ENCODE measurements at regions not wholly inside any gene's neighbourhood (a gene's known extent, or its start where the extent isn't known, plus 50 kb on each side); places are given as distances from the start of the nearest gene placed in this dataset.

DNA sequence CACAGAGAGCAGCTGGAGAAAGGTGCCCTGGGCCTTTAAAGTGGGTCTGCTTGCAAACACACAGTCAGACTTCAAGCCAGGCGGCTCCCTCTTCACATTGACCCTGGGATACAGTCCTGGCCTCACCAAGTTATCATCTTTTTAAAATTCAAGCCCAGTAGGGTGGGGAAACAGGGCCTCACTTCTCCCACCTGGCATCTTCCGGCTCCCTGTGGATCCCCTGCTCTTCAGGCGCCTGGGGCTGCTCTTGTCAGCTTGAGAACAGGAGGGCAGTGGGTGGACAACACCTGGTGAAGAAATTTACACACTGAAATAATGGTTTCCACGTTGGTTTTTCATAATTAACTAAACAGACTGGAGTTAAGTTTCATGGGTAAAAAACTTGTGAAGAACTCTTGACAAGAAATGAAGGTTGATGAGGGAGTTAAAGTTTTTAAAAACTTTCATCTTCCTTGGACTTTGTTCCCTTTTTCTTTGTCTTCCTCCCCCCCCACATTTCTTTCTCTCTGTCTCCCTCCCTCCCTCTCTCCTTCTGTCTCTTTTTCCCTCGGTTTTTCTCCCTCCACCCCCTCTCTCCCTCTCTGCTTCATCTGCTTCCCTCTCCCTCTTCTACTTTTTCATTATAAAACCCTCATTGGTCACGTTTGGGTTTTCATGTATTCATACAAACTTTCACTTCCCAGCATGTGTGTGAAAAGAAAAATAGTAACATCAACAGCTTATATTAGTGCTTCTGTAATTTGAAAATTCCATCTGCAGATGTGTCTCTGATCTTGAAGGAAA is 219.6 kb downstream of the DMRT2 start:
- DNase-seq, result no peak

DNA sequence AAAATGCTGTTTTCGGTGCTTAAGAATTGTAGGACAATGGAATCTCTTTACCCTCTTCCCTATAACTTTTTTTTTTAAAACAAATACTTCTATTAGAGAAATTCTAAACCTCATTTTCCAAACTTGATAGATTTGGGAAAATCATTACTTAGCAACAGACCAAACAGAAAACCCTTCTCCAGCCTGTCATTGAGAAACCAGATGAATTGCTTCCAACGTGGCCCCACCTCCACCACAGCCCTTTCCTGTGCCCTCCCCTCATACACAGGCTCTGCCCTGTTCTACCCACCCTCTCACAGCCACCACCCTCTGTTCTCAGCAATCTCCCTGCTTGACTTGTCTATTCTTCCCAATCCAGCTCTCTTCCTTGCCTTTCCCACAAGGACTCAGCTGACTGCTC is 221.2 kb downstream of the DMRT2 start:
- DNase-seq, result no peak

DNA sequence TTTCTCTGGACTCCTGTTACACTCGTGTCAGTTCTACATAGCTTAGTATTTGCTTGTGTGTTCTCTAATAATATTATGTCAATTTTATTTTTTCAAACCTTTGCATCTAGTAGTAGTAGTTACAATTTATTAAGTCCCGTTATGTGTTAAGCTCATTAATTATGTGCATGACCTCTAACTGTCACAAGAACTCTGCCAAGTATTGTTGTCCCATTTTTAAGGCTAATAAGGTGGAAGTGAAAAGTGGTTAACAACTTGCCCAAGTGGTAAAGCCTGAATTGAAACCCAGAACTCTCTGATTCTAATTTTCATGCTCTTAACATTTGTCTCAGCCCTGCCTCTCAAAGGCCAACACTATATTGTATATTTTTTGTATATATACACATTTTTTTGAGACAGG is 221.6 kb downstream of the DMRT2 start:
- DNase-seq, result no peak

DNA sequence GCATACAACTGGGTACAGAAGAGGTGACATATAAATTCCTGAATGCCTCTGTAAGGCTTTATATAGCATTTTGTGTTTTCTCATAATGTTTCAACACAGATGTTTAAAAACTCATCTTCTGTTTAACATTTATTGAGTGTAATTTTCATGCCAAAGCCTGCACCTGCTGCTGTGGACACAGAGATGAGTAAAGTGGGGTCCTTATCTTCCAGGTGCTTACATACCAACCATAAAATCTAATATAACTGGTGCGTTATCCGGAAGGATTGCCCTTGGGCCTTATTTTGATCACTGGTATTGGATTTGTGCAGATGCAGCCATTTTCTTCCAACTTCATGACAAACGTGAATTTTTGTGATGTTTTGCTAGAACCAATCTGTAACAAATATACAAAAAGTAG is 222.3 kb downstream of the DMRT2 start:
- no peak for DNase-seq

DNA sequence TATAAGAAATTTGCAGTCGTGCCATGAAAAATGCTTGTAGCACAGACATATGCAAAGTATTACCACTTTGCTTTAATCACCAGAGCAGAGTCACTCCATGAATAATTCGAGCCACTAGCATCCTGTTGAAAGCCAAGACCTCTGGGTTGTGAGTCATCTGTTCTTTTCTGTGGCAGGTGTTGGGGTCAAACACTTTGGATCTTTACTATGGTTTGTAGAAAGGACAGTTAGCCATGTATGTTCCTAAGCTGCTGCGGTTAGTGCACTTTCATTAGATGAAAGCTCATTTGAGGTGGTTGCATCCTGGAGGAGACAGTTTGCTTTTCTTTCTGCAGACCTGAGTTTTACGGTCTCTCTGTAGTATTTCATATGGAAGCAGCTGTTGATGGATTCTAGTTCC is 223.7 kb downstream of the DMRT2 start:
- no peak for DNase-seq

DNA sequence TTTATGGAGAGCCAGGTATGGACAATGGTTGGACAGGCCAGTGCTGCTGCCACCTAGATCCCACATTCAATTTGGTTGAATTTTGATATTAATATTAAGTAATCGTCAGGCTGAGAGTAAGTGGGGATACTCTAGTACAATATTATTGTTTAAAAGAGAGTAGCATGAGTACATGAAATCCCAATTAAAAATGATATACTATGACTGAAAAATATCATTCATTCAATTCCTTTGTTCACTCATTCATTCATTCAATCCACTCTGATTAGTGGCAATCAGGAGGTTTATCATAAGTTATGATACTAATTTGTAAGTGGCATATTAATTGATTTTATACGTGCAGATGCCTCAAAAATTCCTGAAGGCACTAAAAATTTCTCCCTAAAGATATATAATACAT is 224.2 kb downstream of the DMRT2 start:
- DNase-seq, result no peak

DNA sequence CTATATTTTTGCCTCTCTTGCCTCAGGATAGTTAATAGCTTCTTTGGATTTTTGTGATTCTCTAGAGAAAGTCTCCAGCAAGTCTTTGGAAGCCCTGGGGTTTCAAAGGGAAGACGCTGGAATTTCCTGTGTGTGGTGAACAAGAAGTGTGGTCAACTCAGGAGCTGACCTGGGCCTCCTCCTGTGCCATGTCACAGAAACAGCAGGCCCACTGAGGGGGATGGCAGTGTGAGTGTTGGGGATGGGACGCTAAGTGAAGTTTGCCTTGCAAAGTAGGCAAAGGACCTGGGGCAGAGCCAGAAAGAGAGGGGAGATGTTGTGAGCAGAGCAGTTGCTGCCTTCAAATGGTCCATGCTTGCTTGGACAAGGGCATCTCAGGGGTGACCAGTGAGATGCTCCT is 226.3 kb downstream of the DMRT2 start:
- no peak for DNase-seq

DNA sequence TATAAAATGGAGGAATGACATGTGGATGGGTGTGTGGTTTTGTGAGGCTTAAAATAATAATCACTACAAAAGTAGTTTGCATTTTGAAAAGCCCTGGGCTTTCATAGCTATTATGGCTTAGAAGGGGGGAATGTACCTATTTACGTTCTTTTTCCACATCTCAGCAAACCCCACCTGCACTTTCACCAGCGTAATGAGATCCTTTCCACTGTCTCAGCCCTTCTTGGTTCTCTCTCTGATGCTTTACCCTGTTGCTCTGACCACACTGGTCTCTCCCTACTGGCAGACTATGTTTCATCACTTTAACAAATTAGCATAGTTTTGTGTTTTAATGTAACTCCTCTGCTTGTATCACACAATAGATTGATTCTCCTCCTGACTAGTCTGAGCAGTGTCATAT is 234.6 kb downstream of the DMRT2 start:
- DNase-seq, result no peak

DNA sequence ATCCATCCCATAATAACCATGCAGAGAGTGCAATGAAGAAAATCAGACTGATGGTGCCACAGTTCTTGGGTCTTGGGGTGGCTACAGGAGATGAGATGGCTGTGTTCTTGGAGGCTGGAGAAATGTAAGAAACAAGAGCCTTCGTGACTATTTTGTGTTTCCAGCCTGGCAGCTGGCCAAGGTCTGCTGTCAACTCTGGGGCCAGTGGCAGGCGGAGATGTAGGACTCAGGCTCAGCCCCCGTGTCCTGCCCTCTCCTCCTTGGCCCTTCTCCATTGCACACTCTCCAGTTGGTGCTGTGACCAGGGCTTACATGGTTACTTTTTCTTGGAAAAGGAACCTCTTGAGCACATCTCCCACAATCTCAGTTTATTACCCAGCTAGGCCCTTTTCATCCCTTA is 235.4 kb downstream of the DMRT2 start:
- no peak for DNase-seq

DNA sequence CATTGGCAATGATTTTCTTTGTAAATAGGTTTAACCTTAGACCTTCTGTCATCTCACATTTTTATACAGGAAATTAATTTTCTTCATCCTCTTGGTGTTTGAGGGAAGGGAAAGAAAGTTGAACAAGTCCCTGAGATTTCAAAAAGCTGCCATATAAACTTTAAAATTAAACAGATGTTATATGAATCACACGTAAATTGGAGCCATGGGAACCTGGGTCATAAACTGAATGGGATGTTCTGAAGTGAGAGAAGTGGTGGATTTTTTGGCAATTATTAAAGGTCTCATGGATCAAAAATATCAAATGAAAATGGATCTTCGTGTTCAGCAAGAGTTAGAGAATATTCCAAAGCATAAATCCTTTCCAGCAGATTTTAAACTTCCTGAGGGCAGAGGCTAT is 242.2 kb downstream of the DMRT2 start:
- DNase-seq, result no peak

DNA sequence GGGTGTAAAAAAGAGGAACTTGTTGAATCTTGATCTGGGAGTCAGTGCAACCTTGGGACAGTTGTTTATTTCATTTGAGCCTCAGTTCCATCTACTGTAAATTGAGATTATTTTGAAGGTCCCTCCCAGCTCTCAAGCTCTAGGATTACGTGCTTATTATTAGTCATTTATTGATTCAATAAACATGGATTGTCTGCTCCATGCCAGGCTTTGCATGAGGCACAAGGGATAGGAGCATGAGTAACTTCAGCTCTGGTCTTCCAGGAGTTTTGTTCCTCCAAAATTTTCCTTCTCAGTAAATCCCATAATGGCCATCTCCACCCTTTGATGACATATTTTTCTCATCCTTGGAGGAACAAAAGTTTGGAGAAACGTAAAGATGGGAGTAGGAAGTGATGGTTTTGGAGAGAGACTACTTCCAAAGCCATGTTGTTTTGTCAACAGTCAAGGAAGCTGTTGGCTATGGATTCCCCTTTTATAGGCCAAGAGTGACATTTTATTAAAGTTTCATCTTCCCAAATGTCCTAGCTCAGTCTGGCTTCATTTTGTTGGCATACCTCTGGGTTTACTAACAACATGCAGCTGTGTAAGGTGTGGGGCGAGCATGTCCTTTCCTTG is 244.6 kb downstream of the DMRT2 start:
- DNase-seq, result no peak

DNA sequence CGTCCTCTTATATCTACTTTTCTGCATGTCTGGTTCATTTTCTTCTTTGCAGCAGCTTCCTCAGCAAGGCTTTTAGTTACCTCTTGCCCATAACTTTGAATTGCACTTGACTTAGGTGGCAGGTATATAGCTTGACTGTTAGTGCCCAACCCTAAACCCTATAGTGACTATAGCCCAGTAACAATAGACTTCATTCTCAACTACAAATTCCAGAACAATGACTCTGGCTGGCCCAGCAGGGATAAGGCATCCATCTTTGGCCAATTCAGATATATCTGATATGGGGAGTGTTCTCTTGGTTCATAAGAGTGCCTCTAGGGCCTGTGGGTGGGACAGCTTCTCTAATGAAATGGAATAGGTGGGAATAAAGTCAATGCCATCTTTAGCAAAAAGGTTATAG is 246.2 kb downstream of the DMRT2 start:
- no peak for DNase-seq

DNA sequence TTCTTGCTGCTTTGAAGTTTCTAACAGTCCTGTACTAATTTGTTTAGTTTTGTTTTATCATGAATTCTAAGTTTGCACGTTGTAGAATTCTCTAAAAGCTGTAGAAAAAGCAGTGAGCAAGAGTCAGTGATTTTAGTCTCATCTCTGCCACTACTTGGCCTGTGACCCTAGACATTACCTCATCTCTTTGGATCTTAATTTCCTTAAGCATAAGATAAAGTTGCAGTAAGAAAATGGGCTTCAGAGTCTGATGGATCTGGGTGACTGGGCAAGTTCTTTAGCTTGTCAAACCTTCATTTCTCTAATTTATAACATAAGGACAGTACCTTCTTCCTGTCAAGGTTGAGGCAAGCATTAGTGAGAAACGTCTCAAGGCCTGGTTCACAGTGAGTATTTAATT is 247.9 kb downstream of the DMRT2 start:
- no peak for DNase-seq

DNA sequence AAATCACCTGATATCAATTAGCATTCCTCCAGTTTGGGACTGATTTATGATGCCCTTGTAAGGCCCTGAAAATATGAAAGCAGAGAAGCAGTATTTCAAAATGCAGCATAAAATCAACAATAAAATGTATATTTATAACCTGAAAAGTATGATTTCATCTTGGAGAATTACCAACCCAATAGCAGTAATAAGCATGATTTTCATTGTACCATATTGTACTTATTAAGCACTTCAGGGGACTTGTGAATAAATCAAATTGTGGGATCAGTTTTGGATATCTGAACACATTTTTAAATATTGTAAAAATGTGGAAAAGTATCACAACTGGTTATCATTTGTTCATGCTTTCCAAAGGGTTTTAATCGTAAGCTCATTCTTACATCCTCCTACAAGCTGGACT is 250.8 kb downstream of the DMRT2 start:
- no peak for DNase-seq

DNA sequence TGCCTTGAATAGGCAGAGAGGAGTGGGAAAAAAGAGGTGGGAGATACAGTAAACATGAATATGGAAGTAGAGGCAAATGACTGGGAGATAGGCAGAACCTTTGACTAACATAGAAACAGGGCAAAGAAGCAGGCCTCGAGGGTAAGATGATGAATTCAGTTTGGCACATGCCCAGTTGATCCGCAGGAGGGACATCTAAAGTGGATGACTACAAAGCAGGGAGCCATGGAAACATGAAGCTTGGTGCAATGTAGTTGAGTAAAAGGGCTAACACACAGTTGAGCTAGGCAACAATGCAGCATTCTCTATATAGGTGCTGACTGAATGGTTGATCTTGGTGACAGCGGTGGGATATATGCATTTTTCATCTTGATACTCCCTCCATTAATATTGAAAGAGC is 253.8 kb downstream of the DMRT2 start:
- DNase-seq, result no peak

DNA sequence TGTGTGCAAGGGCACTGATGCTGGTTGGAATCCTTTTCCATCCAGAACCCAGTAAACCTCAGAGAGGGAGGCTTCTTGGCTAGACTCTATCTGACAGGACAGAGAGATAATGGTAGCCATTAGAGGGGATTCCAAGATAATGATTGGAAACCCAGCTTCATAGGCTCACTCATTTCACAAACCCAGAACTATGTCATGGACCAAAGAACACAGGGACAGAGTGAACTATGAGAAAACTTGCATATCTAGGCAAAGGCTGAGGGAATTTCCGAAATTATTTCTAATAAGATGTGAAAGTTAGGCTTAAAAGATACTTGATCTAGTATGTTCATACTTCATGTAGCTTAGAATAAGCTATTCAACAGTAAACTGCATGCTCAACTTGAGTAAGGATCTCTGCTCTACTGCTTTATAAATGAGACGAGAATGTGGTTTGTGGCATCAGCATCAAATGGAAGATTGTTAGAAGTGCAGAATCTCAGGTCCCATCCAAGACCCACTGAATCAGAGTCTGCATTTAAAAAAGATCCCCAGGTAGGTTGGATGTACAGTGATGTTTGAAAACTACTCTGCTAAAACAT is 261.4 kb downstream of the DMRT2 start:
- no peak for DNase-seq

DNA sequence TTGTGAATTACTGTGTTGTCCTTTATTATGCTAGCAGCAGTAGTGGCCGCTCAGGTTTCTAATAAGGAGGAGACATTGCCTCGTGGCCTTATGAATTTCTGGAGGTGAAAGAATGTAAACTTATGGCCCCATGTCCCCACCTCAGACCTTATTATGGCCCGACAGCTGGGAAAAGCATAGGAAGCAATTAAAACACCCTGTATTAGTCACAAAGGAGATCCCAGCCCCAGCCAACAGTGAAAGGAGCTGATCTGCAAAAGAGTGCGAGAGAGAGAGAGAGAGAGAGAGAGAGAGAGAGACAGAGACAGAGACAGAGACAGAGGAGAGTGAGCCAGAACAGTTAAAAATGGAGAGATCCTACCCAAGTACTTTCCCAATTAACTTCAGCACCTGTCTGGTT is 269.3 kb downstream of the DMRT2 start:
- DNase-seq, result no peak

DNA sequence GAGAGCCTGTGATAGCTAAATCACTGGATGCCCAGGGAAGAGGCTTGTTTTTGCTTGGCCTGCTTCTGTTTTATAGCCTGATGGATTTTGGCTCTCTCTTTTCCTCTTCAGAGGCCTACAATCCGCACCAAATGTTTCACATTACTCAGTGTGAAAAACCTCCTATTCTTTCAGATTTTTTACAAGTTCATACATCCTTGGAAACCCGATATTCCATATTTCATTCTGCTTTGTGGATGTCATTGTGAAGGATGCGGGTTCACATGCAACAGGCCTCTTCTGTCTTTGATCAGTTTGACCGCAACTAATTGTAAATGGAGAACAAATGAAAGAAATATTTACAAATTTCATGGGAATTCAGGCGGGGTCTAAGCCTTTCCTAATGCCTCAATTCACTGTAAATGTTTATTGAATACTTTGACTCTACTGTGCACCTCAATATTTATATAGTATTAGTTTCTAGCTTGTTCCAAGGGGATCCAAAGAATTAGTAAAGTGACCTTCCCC is 269.9 kb downstream of the DMRT2 start:
- no peak for DNase-seq

DNA sequence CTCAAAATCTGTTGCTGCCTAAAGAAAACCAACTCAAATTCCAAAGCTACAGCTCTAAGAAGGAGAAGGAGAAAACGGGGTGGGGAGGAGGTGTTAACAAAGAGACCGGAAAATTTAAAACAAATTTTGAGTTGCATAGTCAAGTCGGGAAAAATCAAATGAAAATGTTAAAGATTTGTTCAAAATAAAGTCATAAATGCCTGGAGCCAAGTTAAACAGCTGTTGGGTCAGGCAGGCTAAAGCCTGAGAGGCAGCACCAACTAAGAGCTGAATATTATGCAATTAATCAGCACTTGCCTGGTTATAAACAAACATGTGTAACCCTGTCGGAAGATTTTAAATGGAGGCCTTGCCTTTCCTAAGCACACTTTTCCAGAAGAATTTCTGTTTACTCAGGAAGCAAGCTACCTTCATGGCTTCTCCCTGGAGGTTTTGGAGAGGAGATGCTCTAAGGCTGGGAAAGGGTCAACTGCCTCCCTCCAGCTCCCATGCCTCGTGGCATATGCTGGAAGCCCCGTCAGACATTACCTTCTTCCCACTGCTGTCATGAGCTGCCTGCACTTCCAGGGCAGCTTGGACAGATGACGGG is 270.5 kb downstream of the DMRT2 start:
- DNase-seq, result no peak

DNA sequence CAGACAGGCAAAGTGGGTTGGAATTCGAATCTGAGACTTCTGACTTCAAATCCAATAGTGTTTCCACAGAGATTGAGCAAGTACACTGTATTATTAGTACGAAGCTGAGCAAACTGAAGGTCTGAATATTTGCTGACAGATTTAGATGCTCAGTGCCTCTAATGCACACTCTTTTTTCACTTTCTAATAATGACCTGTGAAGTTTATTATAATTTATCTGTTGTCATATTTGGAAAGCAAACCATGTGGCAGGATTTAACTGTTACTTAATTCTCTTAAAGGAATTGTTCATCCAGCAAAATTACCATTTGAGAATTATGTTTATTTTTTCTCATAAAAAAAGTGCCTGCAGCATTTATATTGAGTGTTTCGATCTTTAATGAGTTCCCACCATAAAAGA is 277.3 kb downstream of the DMRT2 start:
- DNase-seq, result no peak

DNA sequence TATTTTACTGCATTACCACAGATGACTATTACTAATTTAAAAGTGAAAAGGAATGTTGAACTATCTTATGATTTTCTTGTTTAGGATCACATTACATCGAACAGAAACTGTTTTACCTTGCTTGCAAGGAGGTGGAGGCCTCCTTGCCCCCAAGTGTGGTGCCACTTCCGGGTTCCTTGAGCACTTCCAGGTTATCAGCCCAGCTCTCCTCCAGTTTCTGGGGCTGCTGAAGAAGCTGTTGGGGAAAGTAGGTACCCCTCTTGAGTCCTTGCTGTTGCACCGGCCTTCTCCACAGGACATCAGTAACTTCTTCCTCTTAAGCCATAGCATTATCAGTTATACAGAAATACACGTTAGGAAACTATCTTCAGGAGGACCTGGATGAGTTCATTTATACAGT is 278.2 kb downstream of the DMRT2 start:
- no peak for DNase-seq

DNA sequence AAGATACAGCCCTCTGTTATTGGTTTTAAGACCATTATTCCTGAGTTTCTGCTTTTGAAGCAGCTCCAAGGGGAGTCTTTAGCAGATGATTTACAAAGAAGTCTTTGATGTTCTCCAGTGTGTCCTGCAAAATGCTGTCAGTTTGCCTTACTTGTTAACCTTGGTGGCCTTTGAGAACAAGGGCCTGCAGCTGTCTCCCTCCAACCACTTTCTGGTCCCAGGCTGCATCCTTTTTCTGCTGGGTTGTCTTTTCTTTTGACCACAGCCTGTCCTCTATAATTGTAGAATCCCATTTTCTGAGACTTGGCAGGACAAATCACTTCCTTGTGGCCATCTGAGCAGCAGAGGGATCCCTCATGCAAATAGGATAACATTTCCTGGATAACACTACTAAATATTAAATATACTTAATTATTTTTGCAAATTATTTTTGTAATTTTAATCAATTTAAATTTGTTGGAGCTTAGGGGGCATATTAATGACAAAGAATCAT is 281.4 kb downstream of the DMRT2 start:
- DNase-seq, result no peak

DNA sequence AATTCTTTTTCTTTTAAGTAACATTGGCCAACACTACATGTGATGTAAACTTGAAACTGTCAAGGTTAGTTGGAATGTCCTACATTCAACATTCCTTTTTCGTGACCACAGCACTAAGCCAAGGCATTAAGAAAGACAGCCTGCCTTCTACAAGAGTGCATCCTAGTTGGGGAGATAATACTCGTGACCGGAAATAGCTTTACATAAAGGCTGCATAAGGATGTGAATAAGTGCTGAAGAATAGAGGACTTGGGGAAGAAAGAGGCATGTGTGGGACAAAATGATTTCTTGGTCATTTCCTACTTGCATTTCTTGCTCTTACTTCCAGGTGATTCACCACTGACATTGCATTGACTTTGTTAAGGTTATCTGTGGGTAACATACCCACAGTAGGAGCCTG is 282.0 kb downstream of the DMRT2 start:
- DNase-seq, result no peak

DNA sequence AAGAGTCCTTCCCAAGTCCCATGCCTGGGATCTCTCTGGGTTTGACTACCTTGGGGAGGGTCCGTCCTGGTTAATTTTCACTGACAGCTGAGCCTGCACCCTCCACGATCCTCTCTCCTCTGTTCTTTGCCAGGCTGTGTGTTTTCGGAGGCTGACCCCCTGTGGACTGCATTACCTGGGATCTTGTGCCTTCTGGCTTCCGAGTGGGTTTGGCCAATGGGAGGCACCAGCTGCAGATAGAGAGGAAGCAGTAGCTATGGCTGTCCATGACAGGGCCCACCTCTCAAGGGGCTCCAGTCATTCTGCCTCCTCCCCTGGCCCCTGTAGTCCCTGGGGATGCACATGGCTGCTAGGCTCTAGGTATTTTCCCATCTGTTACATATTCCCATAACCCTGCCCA is 285.0 kb downstream of the DMRT2 start:
- DNase-seq, result no peak
